WTC11 (cell line): ENCODE measurements at regions not wholly inside any gene's neighbourhood (a gene's known extent, or its start where the extent isn't known, plus 50 kb on each side); places are given as distances from the start of the nearest gene placed in this dataset.

Source experiments
- ATAC-seq: fragments of 200-7000 bp; cut with Tn5 transposase; 2 replicates; pipeline ENCODE4 v1.10.0; 2021; ENCODE audit warnings: mild to moderate bottlenecking, moderate library complexity
- CTCF ChIA-PET: fragments of 300-600 bp; sonication (Branson Sonifier 250); formaldehyde crosslinking; loops from one replicate; lab custom pipeline; 2021; ENCODE audit warnings: antibody characterized with exemption; lab: Charles Lee
- POLR2A ChIA-PET: fragments of 350-600 bp; sonication (Branson Sonifier 250); formaldehyde crosslinking; loops from one replicate; lab custom pipeline; 2021; ENCODE audit warnings: antibody characterized with exemption; lab: Charles Lee
- DNase-seq: peaks from one replicate; pipeline ENCODE4 v3.0.0; 2021; ENCODE audit warnings: low spot score
- H3K27ac Mint-ChIP-seq: 2 replicates; pipeline ENCODE4 v1.8.0; 2021; ENCODE audit warnings: mixed read lengths
- H3K27me3 Mint-ChIP-seq: 2 replicates; pipeline ENCODE4 v1.8.0; 2021; ENCODE audit warnings: low read depth, mild to moderate bottlenecking, moderate library complexity, mixed read lengths
- H3K36me3 Mint-ChIP-seq: 2 replicates; pipeline ENCODE4 v1.8.0; 2021; ENCODE audit warnings: mixed read lengths
- H3K4me1 Mint-ChIP-seq: 2 replicates; pipeline ENCODE4 v1.8.0; 2022; ENCODE audit warnings: mixed read lengths
- H3K4me3 Mint-ChIP-seq: 2 replicates; pipeline ENCODE4 v1.8.0; 2021; ENCODE audit warnings: mild to moderate bottlenecking, moderate library complexity, mixed read lengths
- H3K9me3 Mint-ChIP-seq: 2 replicates; pipeline ENCODE4 v1.8.0; 2021; ENCODE audit warnings: mixed read lengths
- ATF1 ChIP-seq: sonication (generic); formaldehyde crosslinking; IDR thresholded peaks from 2 replicates; pipeline ENCODE4 v1.8.1; 2023; ENCODE audit warnings: mild to moderate bottlenecking, moderate library complexity, missing genetic modification reagents
- ATF6 ChIP-seq: sonication (generic); formaldehyde crosslinking; IDR thresholded peaks from 2 replicates; pipeline ENCODE4 v1.8.1; 2023; ENCODE audit warnings: mild to moderate bottlenecking, missing genetic modification reagents
- CREB1 ChIP-seq: sonication (generic); formaldehyde crosslinking; IDR thresholded peaks from 2 replicates; pipeline ENCODE4 v1.8.0; 2023; ENCODE audit warnings: mild to moderate bottlenecking, missing genetic modification reagents
- E2F5 ChIP-seq: sonication (generic); formaldehyde crosslinking; IDR thresholded peaks from 2 replicates; pipeline ENCODE4 v1.8.1; 2022; ENCODE audit warnings: mild to moderate bottlenecking, moderate library complexity, missing genetic modification reagents
- ELF4 ChIP-seq: sonication (generic); formaldehyde crosslinking; IDR thresholded peaks from 2 replicates; pipeline ENCODE4 v1.8.1; 2022; ENCODE audit warnings: low read depth, mild to moderate bottlenecking, moderate library complexity, missing genetic modification reagents
- FOXP1 ChIP-seq: sonication (generic); formaldehyde crosslinking; IDR thresholded peaks from 2 replicates; pipeline ENCODE4 v1.8.0; 2022; ENCODE audit warnings: missing genetic modification reagents, mild to moderate bottlenecking, moderate library complexity, borderline replicate concordance
- GRHL2 ChIP-seq: fragments of 250-450 bp; sonication (Bioruptor Pico); IDR thresholded peaks from 2 replicates; pipeline ENCODE4 v1.8.0; 2022; ENCODE audit warnings: mild to moderate bottlenecking, moderate library complexity; ENCODE audit not compliant: insufficient replicate concordance, severe bottlenecking
- IRF2 ChIP-seq: sonication (generic); formaldehyde crosslinking; IDR thresholded peaks from 2 replicates; pipeline ENCODE4 v1.8.0; 2022; ENCODE audit warnings: low read depth, missing genetic modification reagents, borderline replicate concordance
- MLX ChIP-seq: sonication (generic); formaldehyde crosslinking; IDR thresholded peaks from 2 replicates; pipeline ENCODE4 v1.8.1; 2023; ENCODE audit warnings: mild to moderate bottlenecking, missing genetic modification reagents, moderate library complexity
- NFE2L1 ChIP-seq: sonication (generic); formaldehyde crosslinking; IDR thresholded peaks from 2 replicates; pipeline ENCODE4 v1.8.1; 2023; ENCODE audit warnings: missing genetic modification reagents
- NR2C2 ChIP-seq: sonication (generic); formaldehyde crosslinking; IDR thresholded peaks from 2 replicates; pipeline ENCODE4 v1.8.0; 2022; ENCODE audit warnings: mild to moderate bottlenecking, missing genetic modification reagents
- RORB ChIP-seq: fragments of 250-450 bp; sonication (Bioruptor Pico); IDR thresholded peaks from 2 replicates; pipeline ENCODE4 v1.9.0; 2021; ENCODE audit warnings: mild to moderate bottlenecking
- TEAD1 ChIP-seq: sonication (generic); formaldehyde crosslinking; IDR thresholded peaks from 2 replicates; pipeline ENCODE4 v1.8.0; 2022; ENCODE audit warnings: mild to moderate bottlenecking, missing genetic modification reagents
- TP53 ChIP-seq: sonication (generic); formaldehyde crosslinking; IDR thresholded peaks from 2 replicates; pipeline ENCODE4 v1.8.1; 2023; ENCODE audit warnings: mild to moderate bottlenecking, missing genetic modification reagents
- ZBTB43 ChIP-seq: sonication (generic); formaldehyde crosslinking; IDR thresholded peaks from 2 replicates; pipeline ENCODE4 v1.8.1; 2023; ENCODE audit warnings: mild to moderate bottlenecking, missing genetic modification reagents
- ZNF232 ChIP-seq: sonication (generic); formaldehyde crosslinking; IDR thresholded peaks from 2 replicates; pipeline ENCODE4 v1.8.0; 2022; ENCODE audit warnings: mild to moderate bottlenecking, missing genetic modification reagents
- TF ChIP-seq, protein P1 (sequence below): sonication (generic); formaldehyde crosslinking; IDR thresholded peaks from 2 replicates; pipeline ENCODE4 v1.8.1; 2022; ENCODE audit warnings: low read depth, mild to moderate bottlenecking, moderate library complexity, missing genetic modification reagents, borderline replicate concordance
- TF ChIP-seq, protein P2 (sequence below): sonication (generic); formaldehyde crosslinking; IDR thresholded peaks from 2 replicates; pipeline ENCODE4 v1.8.1; 2022; ENCODE audit warnings: low read depth, missing genetic modification reagents, borderline replicate concordance

GRCh38 chr4:20386001-20386740 lies 134.5 kb downstream of the SLIT2 start (continued):
- TF ChIP-seq, protein P1, sequence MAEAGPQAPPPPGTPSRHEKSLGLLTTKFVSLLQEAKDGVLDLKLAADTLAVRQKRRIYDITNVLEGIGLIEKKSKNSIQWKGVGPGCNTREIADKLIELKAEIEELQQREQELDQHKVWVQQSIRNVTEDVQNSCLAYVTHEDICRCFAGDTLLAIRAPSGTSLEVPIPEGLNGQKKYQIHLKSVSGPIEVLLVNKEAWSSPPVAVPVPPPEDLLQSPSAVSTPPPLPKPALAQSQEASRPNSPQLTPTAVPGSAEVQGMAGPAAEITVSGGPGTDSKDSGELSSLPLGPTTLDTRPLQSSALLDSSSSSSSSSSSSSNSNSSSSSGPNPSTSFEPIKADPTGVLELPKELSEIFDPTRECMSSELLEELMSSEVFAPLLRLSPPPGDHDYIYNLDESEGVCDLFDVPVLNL (CRISPR knock-in tag) = no peak
- TF ChIP-seq MLX (CRISPR knock-in tag) = no peak

DNA sequence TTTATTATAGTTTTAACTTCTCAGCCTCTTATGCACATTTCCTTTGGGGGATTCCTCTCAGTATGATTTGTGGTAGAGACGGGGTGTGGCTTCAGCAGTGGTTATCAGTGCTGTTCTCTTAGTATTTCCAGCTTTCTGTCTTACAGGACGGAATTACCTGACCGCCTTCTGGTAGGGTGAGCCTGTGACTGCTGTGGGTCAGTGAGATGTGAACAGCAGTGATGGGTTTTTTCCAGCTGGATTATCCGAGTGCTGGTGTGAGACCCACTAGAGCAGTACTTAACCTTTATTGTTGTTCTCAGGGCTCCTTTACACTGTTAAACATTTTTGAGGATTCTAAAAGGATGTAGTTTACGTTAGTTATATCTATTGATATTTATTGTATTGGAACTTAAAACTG lies 135.2 kb downstream of the SLIT2 start:
- ChIA-PET POLR2A (no interaction called here), CTCF (interaction anchor here (1.4 kb wide), 1 partner anchor 8 kb away, joined by 8 read pairs; no protein-coding TSS in a partner anchor)
- ATAC-seq (no peak), DNase-seq (no peak)
- TF ChIP-seq IRF2 (no peak), GRHL2 (no peak), ELF4 (CRISPR knock-in tag) (no peak), ATF6 (no peak), CREB1 (CRISPR knock-in tag) (no peak), ATF1 (CRISPR knock-in tag) (no peak), TP53 (no peak), ZNF232 (CRISPR knock-in tag) (no peak), TEAD1 (CRISPR knock-in tag) (no peak)
- Mint-ChIP-seq H3K4me1 (no peaks in the 10 kb centered on the region), H3K27ac (no peak overlapping the region), H3K36me3 (no peaks in the 10 kb centered on the region), H3K4me3 (no peak overlapping the region), H3K27me3 (no peaks in the 10 kb centered on the region), H3K9me3 (no peaks in the 10 kb centered on the region)

DNA sequence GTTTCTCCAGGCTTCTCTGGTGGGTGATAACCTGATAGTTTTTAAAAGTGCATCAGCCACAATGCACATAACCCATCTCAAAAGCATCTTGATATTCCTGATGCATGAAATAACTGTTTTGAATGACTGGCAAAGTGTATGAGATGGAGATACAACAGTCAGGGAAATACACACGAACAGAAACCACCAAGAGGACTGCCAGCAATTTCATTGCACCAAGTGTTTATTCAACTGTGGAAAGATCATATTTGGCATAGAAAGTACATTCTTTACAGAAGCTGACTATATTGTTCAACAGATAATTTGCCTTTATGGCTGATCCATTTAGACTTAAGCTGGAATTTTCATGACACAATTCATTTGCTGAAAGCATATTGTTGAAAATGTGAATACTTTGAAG lies 139.5 kb downstream of the SLIT2 start:
- Mint-ChIP-seq H3K4me3 (no peak overlapping the region), H3K36me3 (no peaks in the 10 kb centered on the region), H3K4me1 (peaks cover 13% of the 10 kb centered on the region), H3K27me3 (no peaks in the 10 kb centered on the region), H3K9me3 (no peaks in the 10 kb centered on the region), H3K27ac (no peak overlapping the region)
- ATAC-seq = no peak
- CTCF ChIA-PET = no interaction called here
- TF ChIP-seq FOXP1 (CRISPR knock-in tag) = no peak
- TF ChIP-seq E2F5 (CRISPR knock-in tag) = no peak
- TF ChIP-seq, protein P2, sequence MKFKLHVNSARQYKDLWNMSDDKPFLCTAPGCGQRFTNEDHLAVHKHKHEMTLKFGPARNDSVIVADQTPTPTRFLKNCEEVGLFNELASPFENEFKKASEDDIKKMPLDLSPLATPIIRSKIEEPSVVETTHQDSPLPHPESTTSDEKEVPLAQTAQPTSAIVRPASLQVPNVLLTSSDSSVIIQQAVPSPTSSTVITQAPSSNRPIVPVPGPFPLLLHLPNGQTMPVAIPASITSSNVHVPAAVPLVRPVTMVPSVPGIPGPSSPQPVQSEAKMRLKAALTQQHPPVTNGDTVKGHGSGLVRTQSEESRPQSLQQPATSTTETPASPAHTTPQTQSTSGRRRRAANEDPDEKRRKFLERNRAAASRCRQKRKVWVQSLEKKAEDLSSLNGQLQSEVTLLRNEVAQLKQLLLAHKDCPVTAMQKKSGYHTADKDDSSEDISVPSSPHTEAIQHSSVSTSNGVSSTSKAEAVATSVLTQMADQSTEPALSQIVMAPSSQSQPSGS (CRISPR knock-in tag) = no peak
- no peak for TF ChIP-seq NFE2L1
- no peak for TF ChIP-seq RORB (CRISPR knock-in tag)
- TF ChIP-seq ZBTB43 (CRISPR knock-in tag) = no peak
- no peak for TF ChIP-seq NR2C2
- DNase-seq = no peak
- POLR2A ChIA-PET = no interaction called here
